ENCODE measurements at regions not wholly inside any gene's neighbourhood (a gene's known extent, or its start where the extent isn't known, plus 50 kb on each side); places are given as distances from the start of the nearest gene placed in this dataset.

DNA sequence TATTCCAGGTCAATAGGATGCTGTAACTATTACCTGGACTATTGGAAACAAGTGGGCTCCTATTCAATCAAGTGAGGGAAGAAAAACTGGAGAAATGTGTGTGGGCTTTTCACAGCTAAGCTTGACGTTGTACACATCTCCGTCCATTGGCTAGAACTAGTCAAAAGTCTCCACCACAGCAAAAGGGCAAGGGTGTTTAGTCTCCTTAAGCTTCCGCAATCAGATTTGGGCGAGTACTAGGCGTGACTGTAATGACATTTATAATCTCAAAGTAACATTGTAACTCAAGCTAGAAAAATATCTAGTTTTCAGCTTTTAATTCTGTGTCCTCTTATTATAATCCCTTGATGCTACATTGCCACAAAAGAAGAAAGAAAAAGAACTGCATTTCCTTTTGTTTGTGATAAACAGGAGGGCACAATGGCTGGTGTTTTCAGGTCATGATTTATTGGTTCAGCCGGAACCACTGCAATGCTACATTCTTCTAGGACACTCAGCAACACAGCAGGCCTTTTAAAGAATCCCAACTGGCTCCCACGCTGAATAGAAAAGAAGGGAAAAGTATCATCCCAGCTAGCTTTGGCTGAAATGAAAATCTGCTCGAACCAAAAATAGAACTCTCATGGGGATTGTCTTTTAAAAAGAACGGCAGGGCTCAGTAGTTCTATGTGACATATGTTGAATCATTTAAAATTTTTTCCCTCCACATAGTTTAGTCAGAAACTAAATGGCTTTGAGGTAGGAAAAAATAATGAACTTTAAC is 387.7 kb downstream of the BTBD3 start:
- ATAC-seq (ENCODE audit: low FRiP score) (no peak), DNase-seq (no peak)
- Histone ChIP-seq H3K4me3 (ENCODE audit: low read length in 2 of 2) (no peak overlapping the region), H3K36me3 (ENCODE audit: control insufficient read depth in 1 of 2, insufficient read depth in 2 of 2, low read length in 1 of 2) (no peaks in the 10 kb centered on the region), H3K4me1 (ENCODE audit: control insufficient read depth in 1 of 2, insufficient read depth in 2 of 2, low read length in 2 of 2) (no peaks in the 10 kb centered on the region), H3K27me3 (ENCODE audit: control insufficient read depth in 1 of 2, insufficient read depth in 2 of 2, low read length in 1 of 2) (no peaks in the 10 kb centered on the region), H3K27ac (ENCODE audit: low read depth in 1 of 2, low read length in 2 of 2) (no peak overlapping the region), H3K9me3 (ENCODE audit: control insufficient read depth, low read length) (no peaks in the 10 kb centered on the region)
- 22 to 29% methylated on average over 9 of the region's 9 CpGs for WGBS, 2 donors
- intact Hi-C loops (cut with DNase I): no loop called here

GRCh38 chr20:12306107-12306506 is 388.4 kb downstream of the BTBD3 start:
- DNase-seq (no peak), ATAC-seq (ENCODE audit: low FRiP score) (no peak)
- 65 to 71% methylated on average over 2 of the region's 2 CpGs for WGBS, 2 donors
- intact Hi-C loops (cut with DNase I): no loop called here
- Histone ChIP-seq H3K9me3 (ENCODE audit: control insufficient read depth, low read length) (no peaks in the 10 kb centered on the region), H3K27ac (ENCODE audit: low read depth in 1 of 2, low read length in 2 of 2) (no peak overlapping the region), H3K27me3 (ENCODE audit: control insufficient read depth in 1 of 2, insufficient read depth in 2 of 2, low read length in 1 of 2) (no peaks in the 10 kb centered on the region), H3K36me3 (ENCODE audit: control insufficient read depth in 1 of 2, insufficient read depth in 2 of 2, low read length in 1 of 2) (no peaks in the 10 kb centered on the region), H3K4me3 (ENCODE audit: low read length in 2 of 2) (no peak overlapping the region), H3K4me1 (ENCODE audit: control insufficient read depth in 1 of 2, insufficient read depth in 2 of 2, low read length in 2 of 2) (no peaks in the 10 kb centered on the region)

GRCh38 chr20:12311094-12311865 is 393.6 kb downstream of the BTBD3 start:
- WGBS, 2 donors: 24 to 38% methylated on average over 6 of the region's 6 CpGs

GRCh38 chr20:12315652-12316051 is 398.0 kb downstream of the BTBD3 start:
- intact Hi-C loops (cut with DNase I): no loop called here
- ATAC-seq (ENCODE audit: low FRiP score): no peak
- Histone ChIP-seq H3K27ac (ENCODE audit: low read depth in 1 of 2, low read length in 2 of 2) (no peak overlapping the region), H3K4me1 (ENCODE audit: control insufficient read depth in 1 of 2, insufficient read depth in 2 of 2, low read length in 2 of 2) (no peaks in the 10 kb centered on the region), H3K4me3 (ENCODE audit: low read length in 2 of 2) (no peak overlapping the region), H3K27me3 (ENCODE audit: control insufficient read depth in 1 of 2, insufficient read depth in 2 of 2, low read length in 1 of 2) (no peaks in the 10 kb centered on the region), H3K36me3 (ENCODE audit: control insufficient read depth in 1 of 2, insufficient read depth in 2 of 2, low read length in 1 of 2) (no peaks in the 10 kb centered on the region), H3K9me3 (ENCODE audit: control insufficient read depth, low read length) (peaks cover 1% of the 10 kb centered on the region)
- DNase-seq: no peak
- 63 to 93% methylated on average over 1 of the region's 1 CpG for WGBS, 2 donors

More at GRCh38 chr20:12311094-12311865, 393.6 kb downstream of the BTBD3 start:
- Histone ChIP-seq H3K4me3 (ENCODE audit: low read length in 2 of 2) (no peak overlapping the region), H3K4me1 (ENCODE audit: control insufficient read depth in 1 of 2, insufficient read depth in 2 of 2, low read length in 2 of 2) (no peaks in the 10 kb centered on the region), H3K27ac (ENCODE audit: low read depth in 1 of 2, low read length in 2 of 2) (no peak overlapping the region), H3K9me3 (ENCODE audit: control insufficient read depth, low read length) (peaks cover 1% of the 10 kb centered on the region), H3K36me3 (ENCODE audit: control insufficient read depth in 1 of 2, insufficient read depth in 2 of 2, low read length in 1 of 2) (no peaks in the 10 kb centered on the region), H3K27me3 (ENCODE audit: control insufficient read depth in 1 of 2, insufficient read depth in 2 of 2, low read length in 1 of 2) (no peaks in the 10 kb centered on the region)
- no peak for ATAC-seq (ENCODE audit: low FRiP score)
- no peak for DNase-seq
- intact Hi-C loops (cut with DNase I): no loop called here

- 90 to 96% methylated on average over 2 of the region's 2 CpGs for WGBS, 2 donors
- H3K4me3 ChIP-seq (ENCODE audit: low read length in 2 of 2): no peak overlapping the region
- no peaks in the 10 kb centered on the region for H3K9me3 ChIP-seq (ENCODE audit: control insufficient read depth, low read length)
- no peak overlapping the region for H3K27ac ChIP-seq (ENCODE audit: low read depth in 1 of 2, low read length in 2 of 2)
- H3K4me1 ChIP-seq (ENCODE audit: control insufficient read depth in 1 of 2, insufficient read depth in 2 of 2, low read length in 2 of 2): no peaks in the 10 kb centered on the region
- no peaks in the 10 kb centered on the region for H3K27me3 ChIP-seq (ENCODE audit: control insufficient read depth in 1 of 2, insufficient read depth in 2 of 2, low read length in 1 of 2)
- H3K36me3 ChIP-seq (ENCODE audit: control insufficient read depth in 1 of 2, insufficient read depth in 2 of 2, low read length in 1 of 2): no peaks in the 10 kb centered on the region
- ATAC-seq (ENCODE audit: low FRiP score) (no peak), DNase-seq (no peak)
- intact Hi-C loops (cut with DNase I): no loop called here
Measured at GRCh38 chr20:12316794-12317193, 399.1 kb downstream of the BTBD3 start.

GRCh38 chr20:12317433-12317832 is 399.7 kb downstream of the BTBD3 start:
- Histone ChIP-seq H3K4me1 (ENCODE audit: control insufficient read depth in 1 of 2, insufficient read depth in 2 of 2, low read length in 2 of 2) (no peaks in the 10 kb centered on the region), H3K27me3 (ENCODE audit: control insufficient read depth in 1 of 2, insufficient read depth in 2 of 2, low read length in 1 of 2) (no peaks in the 10 kb centered on the region), H3K27ac (ENCODE audit: low read depth in 1 of 2, low read length in 2 of 2) (no peak overlapping the region), H3K4me3 (ENCODE audit: low read length in 2 of 2) (no peak overlapping the region), H3K9me3 (ENCODE audit: control insufficient read depth, low read length) (no peaks in the 10 kb centered on the region), H3K36me3 (ENCODE audit: control insufficient read depth in 1 of 2, insufficient read depth in 2 of 2, low read length in 1 of 2) (no peaks in the 10 kb centered on the region)
- ATAC-seq (ENCODE audit: low FRiP score): no peak
- no peak for DNase-seq
- intact Hi-C loops (cut with DNase I): no loop called here
- 66% methylated on average over 2 of the region's 2 CpGs for WGBS, 2 donors

DNA sequence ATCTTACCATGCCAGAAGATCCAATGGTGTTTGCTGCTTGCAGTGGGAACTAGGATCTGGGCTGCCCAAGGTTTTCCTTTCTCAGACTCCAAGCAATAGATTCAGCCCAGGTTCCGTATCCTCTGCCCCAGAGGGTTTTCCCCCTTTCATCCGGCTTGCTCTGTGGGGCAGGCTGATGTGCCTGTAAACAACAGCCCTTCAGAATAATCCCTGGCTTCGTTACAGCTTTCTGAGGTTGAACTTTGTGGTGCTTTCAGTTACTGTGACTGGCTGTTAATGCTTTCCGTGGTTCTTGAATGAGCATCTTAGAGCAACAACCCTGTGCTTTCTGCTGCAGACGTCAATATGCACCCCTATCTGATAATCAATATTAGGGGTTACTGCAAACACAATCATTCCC is 400.4 kb downstream of the BTBD3 start:
- Histone ChIP-seq H3K27me3 (ENCODE audit: control insufficient read depth in 1 of 2, insufficient read depth in 2 of 2, low read length in 1 of 2) (no peaks in the 10 kb centered on the region), H3K9me3 (ENCODE audit: control insufficient read depth, low read length) (no peaks in the 10 kb centered on the region), H3K27ac (ENCODE audit: low read depth in 1 of 2, low read length in 2 of 2) (no peak overlapping the region), H3K36me3 (ENCODE audit: control insufficient read depth in 1 of 2, insufficient read depth in 2 of 2, low read length in 1 of 2) (no peaks in the 10 kb centered on the region), H3K4me3 (ENCODE audit: low read length in 2 of 2) (no peak overlapping the region), H3K4me1 (ENCODE audit: control insufficient read depth in 1 of 2, insufficient read depth in 2 of 2, low read length in 2 of 2) (no peaks in the 10 kb centered on the region)
- no peak for ATAC-seq (ENCODE audit: low FRiP score)
- intact Hi-C loops (cut with DNase I): no loop called here
- no peak for DNase-seq
- 71 to 77% methylated on average over 5 of the region's 5 CpGs for WGBS, 2 donors

- DNase-seq (no peak), ATAC-seq (ENCODE audit: low FRiP score) (no peak)
- Histone ChIP-seq H3K4me3 (ENCODE audit: low read length in 2 of 2) (no peak overlapping the region), H3K27ac (ENCODE audit: low read depth in 1 of 2, low read length in 2 of 2) (no peak overlapping the region), H3K9me3 (ENCODE audit: control insufficient read depth, low read length) (peaks cover 2% of the 10 kb centered on the region), H3K4me1 (ENCODE audit: control insufficient read depth in 1 of 2, insufficient read depth in 2 of 2, low read length in 2 of 2) (no peaks in the 10 kb centered on the region), H3K27me3 (ENCODE audit: control insufficient read depth in 1 of 2, insufficient read depth in 2 of 2, low read length in 1 of 2) (no peaks in the 10 kb centered on the region), H3K36me3 (ENCODE audit: control insufficient read depth in 1 of 2, insufficient read depth in 2 of 2, low read length in 1 of 2) (no peaks in the 10 kb centered on the region)
- 26 to 45% methylated on average over 2 of the region's 2 CpGs for WGBS, 2 donors
- intact Hi-C loops (cut with DNase I): no loop called here
Measured at GRCh38 chr20:12321736-12322135, 404.0 kb downstream of the BTBD3 start.

- Histone ChIP-seq H3K27me3 (ENCODE audit: control insufficient read depth in 1 of 2, insufficient read depth in 2 of 2, low read length in 1 of 2) (no peaks in the 10 kb centered on the region), H3K36me3 (ENCODE audit: control insufficient read depth in 1 of 2, insufficient read depth in 2 of 2, low read length in 1 of 2) (no peaks in the 10 kb centered on the region), H3K9me3 (ENCODE audit: control insufficient read depth, low read length) (peaks cover 2% of the 10 kb centered on the region), H3K4me3 (ENCODE audit: low read length in 2 of 2) (no peak overlapping the region), H3K4me1 (ENCODE audit: control insufficient read depth in 1 of 2, insufficient read depth in 2 of 2, low read length in 2 of 2) (no peaks in the 10 kb centered on the region), H3K27ac (ENCODE audit: low read depth in 1 of 2, low read length in 2 of 2) (no peak overlapping the region)
- ATAC-seq (ENCODE audit: low FRiP score): no peak
- intact Hi-C loops (cut with DNase I): no loop called here
- 87 to 89% methylated on average over 2 of the region's 2 CpGs for WGBS, 2 donors
- no peak for DNase-seq
Measured at GRCh38 chr20:12327205-12327604, 409.5 kb downstream of the BTBD3 start.

Measured in aorta (tissue), 5 donors.